BE2C (cell line): ENCODE measurements at regions not wholly inside any gene's neighbourhood (a gene's known extent, or its start where the extent isn't known, plus 50 kb on each side); places are given as distances from the start of the nearest gene placed in this dataset.

Experiments
- DNase-seq: peaks from one replicate; pipeline ENCODE4 v3.0.0-alpha.2; 2020
- H3K27me3 ChIP-seq: fragments of 250-450 bp; sonication (Bioruptor Pico); 2 replicates; pipeline ENCODE4 v1.5.1; 2020; ENCODE audit warnings: mild to moderate bottlenecking
- H3K36me3 ChIP-seq: fragments of 250-450 bp; sonication (Bioruptor Pico); 2 replicates; pipeline ENCODE4 v1.5.1; 2020; ENCODE audit warnings: mild to moderate bottlenecking
- H3K4me1 ChIP-seq: fragments of 250-450 bp; sonication (Bioruptor Pico); 2 replicates; pipeline ENCODE4 v1.5.1; 2020
- H3K4me3 ChIP-seq: 2 replicates; pipeline ENCODE4 v1.5.1; 2011; ENCODE audit warnings: low read depth, low read length
- H3K9me3 ChIP-seq: fragments of 250-450 bp; sonication (Bioruptor Pico); 2 replicates; pipeline ENCODE4 v1.5.1; 2020
- TF ChIP-seq, protein P1 (sequence below): IDR thresholded peaks from 2 replicates; pipeline ENCODE4 v1.5.1; 2012; ENCODE audit warnings: mild to moderate bottlenecking, low read depth, low read length

GRCh38 chr6:139923964-139924475 lies 549.6 kb upstream of the CITED2 start:
- no peaks in the 10 kb centered on the region for H3K9me3 ChIP-seq
- H3K4me3 ChIP-seq: no peak overlapping the region
- no peak for DNase-seq
- peaks cover 21% of the 10 kb centered on the region for H3K4me1 ChIP-seq
- H3K36me3 ChIP-seq: no peaks in the 10 kb centered on the region
- no peaks in the 10 kb centered on the region for H3K27me3 ChIP-seq
- TF ChIP-seq, protein P1, sequence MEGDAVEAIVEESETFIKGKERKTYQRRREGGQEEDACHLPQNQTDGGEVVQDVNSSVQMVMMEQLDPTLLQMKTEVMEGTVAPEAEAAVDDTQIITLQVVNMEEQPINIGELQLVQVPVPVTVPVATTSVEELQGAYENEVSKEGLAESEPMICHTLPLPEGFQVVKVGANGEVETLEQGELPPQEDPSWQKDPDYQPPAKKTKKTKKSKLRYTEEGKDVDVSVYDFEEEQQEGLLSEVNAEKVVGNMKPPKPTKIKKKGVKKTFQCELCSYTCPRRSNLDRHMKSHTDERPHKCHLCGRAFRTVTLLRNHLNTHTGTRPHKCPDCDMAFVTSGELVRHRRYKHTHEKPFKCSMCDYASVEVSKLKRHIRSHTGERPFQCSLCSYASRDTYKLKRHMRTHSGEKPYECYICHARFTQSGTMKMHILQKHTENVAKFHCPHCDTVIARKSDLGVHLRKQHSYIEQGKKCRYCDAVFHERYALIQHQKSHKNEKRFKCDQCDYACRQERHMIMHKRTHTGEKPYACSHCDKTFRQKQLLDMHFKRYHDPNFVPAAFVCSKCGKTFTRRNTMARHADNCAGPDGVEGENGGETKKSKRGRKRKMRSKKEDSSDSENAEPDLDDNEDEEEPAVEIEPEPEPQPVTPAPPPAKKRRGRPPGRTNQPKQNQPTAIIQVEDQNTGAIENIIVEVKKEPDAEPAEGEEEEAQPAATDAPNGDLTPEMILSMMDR: no peak

DNA sequence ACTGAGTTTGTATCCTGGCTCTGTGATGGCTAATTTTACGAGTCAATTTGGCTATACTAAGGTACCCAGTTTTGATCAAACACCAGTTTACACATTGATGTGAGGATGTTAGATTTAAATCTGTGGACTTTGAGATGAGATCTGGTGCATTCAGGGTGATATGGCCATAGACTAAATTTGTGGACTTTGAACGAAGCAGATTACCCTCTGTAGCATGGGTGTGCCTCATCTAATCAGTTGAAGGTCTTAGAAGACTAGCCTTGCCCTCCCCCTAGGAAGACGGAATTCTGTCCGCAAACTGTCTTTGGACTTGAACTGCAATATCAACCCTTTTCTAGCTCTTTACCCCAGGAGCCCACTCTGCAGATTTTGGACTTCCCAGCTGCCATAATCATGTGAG lies 547.8 kb upstream of the CITED2 start:
- Histone ChIP-seq H3K9me3 (no peaks in the 10 kb centered on the region), H3K27me3 (no peaks in the 10 kb centered on the region), H3K36me3 (no peaks in the 10 kb centered on the region), H3K4me3 (no peak overlapping the region), H3K4me1 (peaks cover 20% of the 10 kb centered on the region)
- no peak for DNase-seq
- TF ChIP-seq, protein P1: no peak

- peaks cover 5% of the 10 kb centered on the region for H3K4me1 ChIP-seq
- no peak for DNase-seq
- no peaks in the 10 kb centered on the region for H3K9me3 ChIP-seq
- no peak overlapping the region for H3K4me3 ChIP-seq
- TF ChIP-seq, protein P1: no peak
- no peaks in the 10 kb centered on the region for H3K27me3 ChIP-seq
- H3K36me3 ChIP-seq: no peaks in the 10 kb centered on the region
Measured at GRCh38 chr6:139920776-139921100, 546.3 kb upstream of the CITED2 start.

DNA sequence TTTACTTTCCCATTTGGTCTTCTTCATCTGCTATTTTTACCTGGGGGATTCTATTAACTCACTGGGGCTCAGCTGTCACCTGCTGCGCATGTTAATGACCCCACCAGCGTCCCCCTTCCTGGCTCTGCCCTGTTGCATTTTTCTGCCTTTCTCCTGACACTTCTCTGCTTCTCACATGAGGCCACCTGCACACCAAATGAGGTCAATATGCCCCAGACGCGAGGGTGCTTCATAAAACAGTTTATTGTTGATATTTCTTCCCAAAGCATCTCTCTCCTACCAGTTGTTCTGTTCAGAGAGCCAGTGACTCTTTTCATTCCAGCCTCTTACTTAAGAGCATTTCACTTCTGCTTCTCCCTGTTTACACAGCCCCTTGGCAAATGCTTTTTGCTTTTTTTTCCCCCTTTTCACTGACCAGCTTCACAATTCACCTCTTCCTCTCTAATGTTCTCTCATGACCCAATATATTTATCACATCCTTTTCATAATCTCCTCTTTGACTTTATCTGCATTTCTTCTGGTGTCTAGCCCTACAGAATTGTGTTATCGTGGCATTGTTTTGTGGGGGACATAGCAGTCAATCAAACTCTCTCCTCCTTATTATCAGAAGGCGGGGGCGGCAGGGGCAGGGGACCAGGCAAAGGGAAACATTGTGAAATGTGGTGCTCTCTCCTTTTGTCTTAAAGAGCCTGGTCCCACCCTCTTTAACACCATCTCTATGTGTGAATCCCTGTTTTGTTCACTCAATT lies 545.8 kb upstream of the CITED2 start:
- no peaks in the 10 kb centered on the region for H3K36me3 ChIP-seq
- no peak overlapping the region for H3K4me3 ChIP-seq
- H3K9me3 ChIP-seq: no peaks in the 10 kb centered on the region
- TF ChIP-seq, protein P1: no peak
- DNase-seq: no peak
- no peaks in the 10 kb centered on the region for H3K27me3 ChIP-seq
- no peaks in the 10 kb centered on the region for H3K4me1 ChIP-seq

GRCh38 chr6:139919107-139920026 lies 544.9 kb upstream of the CITED2 start:
- DNase-seq: no peak
- Histone ChIP-seq H3K36me3 (no peaks in the 10 kb centered on the region), H3K4me3 (no peak overlapping the region)

More at GRCh38 chr6:139919107-139920026, 544.9 kb upstream of the CITED2 start:
- Histone ChIP-seq H3K4me1 (no peaks in the 10 kb centered on the region), H3K27me3 (no peaks in the 10 kb centered on the region), H3K9me3 (no peaks in the 10 kb centered on the region)
- TF ChIP-seq, protein P1: no peak
